Mesenchymal stem cell (in vitro differentiated cells and primary cell): ENCODE measurements at regions not wholly inside any gene's neighbourhood (a gene's known extent, or its start where the extent isn't known, plus 50 kb on each side); places are given as distances from the start of the nearest gene placed in this dataset.

ENCODE experiments used
- DNase-seq: peaks from one replicate; pipeline ENCODE4 v3.0.0-alpha.2; 2013
- H2AFZ ChIP-seq: one replicate; pipeline ENCODE4 v1.6.1; 2013; ENCODE audit warnings: low read depth, mild to moderate bottlenecking, control low read depth, inconsistent platforms, low read length, moderate library complexity
- H2AK5ac ChIP-seq: 2 replicates; pipeline ENCODE4 v1.6.1; 2013; ENCODE audit warnings: low read length, moderate library complexity, mild to moderate bottlenecking, inconsistent platforms; ENCODE audit not compliant: severe bottlenecking
- H2BK120ac ChIP-seq: one replicate; pipeline ENCODE4 v1.6.1; 2013; ENCODE audit warnings: low read depth, mild to moderate bottlenecking, inconsistent platforms, low read length, moderate library complexity
- H2BK12ac ChIP-seq, 2 experiments: one replicate each; pipeline ENCODE4 v1.6.1; 2013; ENCODE audit warnings: inconsistent platforms in 2 of 2, low read length in 2 of 2, mild to moderate bottlenecking in 2 of 2, moderate library complexity in 2 of 2, control low read depth in 1 of 2
- H2BK15ac ChIP-seq: one replicate; pipeline ENCODE4 v1.6.1; 2013; ENCODE audit warnings: mild to moderate bottlenecking, low read depth, inconsistent platforms; ENCODE audit not compliant: poor library complexity, severe bottlenecking
- H2BK5ac ChIP-seq: 2 replicates; pipeline ENCODE4 v1.6.1; 2013; ENCODE audit warnings: low read depth, mild to moderate bottlenecking, low read length, control low read depth, inconsistent platforms; ENCODE audit not compliant: poor library complexity, severe bottlenecking
- H3K14ac ChIP-seq, 2 experiments: one replicate each; pipeline ENCODE4 v1.6.1; 2013; ENCODE audit warnings: inconsistent platforms in 2 of 2, low read length in 2 of 2, control low read depth in 1 of 2, mild to moderate bottlenecking in 1 of 2, moderate library complexity in 1 of 2
- H3K18ac ChIP-seq, 2 experiments: one replicate each; pipeline ENCODE4 v1.6.1; 2013; ENCODE audit warnings: inconsistent platforms in 2 of 2, low read length in 2 of 2, control low read depth in 1 of 2, low read depth in 1 of 2, mild to moderate bottlenecking in 1 of 2
- H3K23ac ChIP-seq, 2 experiments: one replicate each; pipeline ENCODE4 v1.6.1; 2013; ENCODE audit warnings: inconsistent platforms in 2 of 2, low read length in 2 of 2, mild to moderate bottlenecking in 2 of 2, moderate library complexity in 2 of 2, control low read depth in 1 of 2
- H3K27ac ChIP-seq: 2 replicates; pipeline ENCODE4 v1.5.1; 2013; ENCODE audit warnings: mild to moderate bottlenecking, moderate library complexity, low read length, control low read depth, inconsistent platforms; ENCODE audit not compliant: poor library complexity, severe bottlenecking
- H3K27me3 ChIP-seq, 2 experiments: 2 replicates each; pipeline versions ENCODE4 v1.6.1 to v1.7.0; 2013; ENCODE audit warnings: low read length in 2 of 2, mild to moderate bottlenecking in 2 of 2, moderate library complexity in 2 of 2, control low read depth in 1 of 2, inconsistent platforms in 1 of 2; ENCODE audit not compliant: control insufficient read depth in 1 of 2, insufficient read depth in 1 of 2
- H3K36me3 ChIP-seq, 2 experiments: 2 replicates each; pipeline versions ENCODE4 v1.6.1 to v1.7.0; 2013; ENCODE audit warnings: low read length in 2 of 2, control low read depth in 1 of 2, inconsistent platforms in 1 of 2, low read depth in 1 of 2, mild to moderate bottlenecking in 1 of 2; ENCODE audit not compliant: insufficient read depth in 2 of 2, control insufficient read depth in 1 of 2
- H3K4ac ChIP-seq, 2 experiments: one replicate each; pipeline ENCODE4 v1.6.1; 2013; ENCODE audit warnings: inconsistent platforms in 2 of 2, low read length in 2 of 2, mild to moderate bottlenecking in 2 of 2, moderate library complexity in 2 of 2, control low read depth in 1 of 2, low read depth in 1 of 2
- H3K4me1 ChIP-seq: 2 replicates; pipeline ENCODE4 v1.6.1; 2013; ENCODE audit warnings: low read depth, low read length, control low read depth; ENCODE audit not compliant: control insufficient read depth, insufficient read depth
- H3K4me2 ChIP-seq: 2 replicates; pipeline ENCODE4 v1.6.1; 2013; ENCODE audit warnings: low read length, mild to moderate bottlenecking, inconsistent platforms; ENCODE audit not compliant: poor library complexity, severe bottlenecking
- H3K4me3 ChIP-seq, 2 experiments: 2 replicates each; pipeline versions ENCODE4 v1.5.1 to v1.7.0; 2013; ENCODE audit warnings: low read length in 2 of 2, mild to moderate bottlenecking in 2 of 2, control low read depth in 1 of 2, low read depth in 1 of 2; ENCODE audit not compliant: insufficient read depth in 1 of 2
- H3K79me1 ChIP-seq: replicated peaks from 2 replicates; pipeline ENCODE4 v1.6.1; 2013; ENCODE audit warnings: mild to moderate bottlenecking, control low read depth, low read length, inconsistent platforms; ENCODE audit not compliant: poor library complexity, severe bottlenecking
- H3K9ac ChIP-seq: 2 replicates; pipeline ENCODE4 v1.7.0; 2013; ENCODE audit warnings: mild to moderate bottlenecking, low read length, moderate library complexity
- H3K9me3 ChIP-seq: 2 replicates; pipeline ENCODE4 v1.7.0; 2013; ENCODE audit warnings: mild to moderate bottlenecking, low read length; ENCODE audit not compliant: control insufficient read depth
- H4K8ac ChIP-seq: one replicate; pipeline ENCODE4 v1.6.1; 2013; ENCODE audit warnings: inconsistent platforms, mild to moderate bottlenecking, low read length, moderate library complexity
- H4K91ac ChIP-seq: one replicate; pipeline ENCODE4 v1.6.1; 2013; ENCODE audit warnings: mild to moderate bottlenecking, low read length, inconsistent platforms
- WGBS: methylation state at CpG from one replicate; pipeline ENCODE4 v1.1.7; 2013; ENCODE audit warnings: mixed read lengths; 5-methylcytosine and 5-hydroxymethylcytosine counted together

DNA sequence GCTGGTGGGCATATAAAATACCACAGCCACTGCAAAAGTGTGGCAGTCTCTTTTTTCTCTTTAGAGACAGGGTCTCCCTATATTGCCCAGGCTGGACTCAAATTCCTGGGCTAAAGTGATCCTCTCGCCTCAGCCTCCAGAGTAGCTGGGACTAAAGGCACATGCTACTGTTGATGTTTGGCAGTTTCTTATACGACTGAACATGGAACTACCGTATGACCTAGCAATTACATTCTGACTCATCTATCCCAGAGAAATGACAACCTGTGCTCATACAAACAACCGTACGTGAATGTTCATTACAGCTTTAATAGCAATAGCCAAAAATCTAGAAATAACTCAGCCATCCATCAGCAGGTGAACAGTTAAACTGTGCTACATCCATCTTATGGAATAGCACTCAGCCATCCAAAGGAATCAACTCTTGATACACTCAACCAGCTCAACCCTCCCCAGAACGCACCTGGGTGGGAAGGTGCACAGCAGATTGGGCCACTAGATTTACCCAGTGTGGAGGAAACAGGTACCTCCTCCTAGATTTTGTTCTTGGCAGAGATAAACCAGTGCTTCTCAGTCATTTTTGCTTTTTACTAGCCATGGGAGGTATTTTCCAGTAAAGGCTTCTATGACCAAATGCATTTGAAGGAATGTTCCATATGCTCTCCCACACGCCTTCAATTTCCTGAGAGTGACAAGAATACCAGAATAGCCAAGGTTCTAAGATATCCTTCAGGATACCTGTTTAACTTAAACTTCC, 130.5 kb downstream of the MED15 start:
- H2AK5ac ChIP-seq, result no peak overlapping the region
- H2BK12ac ChIP-seq, result no peak overlapping the region
- no peak for DNase-seq
- H3K4me3 ChIP-seq, result no peak overlapping the region
- H4K8ac ChIP-seq, result no peak overlapping the region
- no peak overlapping the region for H3K18ac ChIP-seq
- no peak overlapping the region for H4K91ac ChIP-seq
- H3K14ac ChIP-seq, result no peak overlapping the region
- H3K27ac ChIP-seq, result no peak overlapping the region
- 81% methylated on average over 7 of the region's 7 CpGs for WGBS
- peaks cover 58 to 82% of the 10 kb centered on the region in 2 experiments for H3K27me3 ChIP-seq
- no peak overlapping the region for H2BK120ac ChIP-seq
- H3K23ac ChIP-seq, result no peak overlapping the region
- H3K4me1 ChIP-seq, result no peaks in the 10 kb centered on the region
- no peaks in the 10 kb centered on the region for H3K79me1 ChIP-seq
- no peaks in the 10 kb centered on the region for H3K36me3 ChIP-seq
- no peak overlapping the region for H3K9ac ChIP-seq
- peaks cover 5% of the 10 kb centered on the region for H3K9me3 ChIP-seq
- no peak overlapping the region for H3K4ac ChIP-seq
- H3K4me2 ChIP-seq, result no peak overlapping the region
- no peak overlapping the region for H2BK5ac ChIP-seq
- no peak overlapping the region for H2AFZ ChIP-seq
- no peak overlapping the region for H2BK15ac ChIP-seq

DNA sequence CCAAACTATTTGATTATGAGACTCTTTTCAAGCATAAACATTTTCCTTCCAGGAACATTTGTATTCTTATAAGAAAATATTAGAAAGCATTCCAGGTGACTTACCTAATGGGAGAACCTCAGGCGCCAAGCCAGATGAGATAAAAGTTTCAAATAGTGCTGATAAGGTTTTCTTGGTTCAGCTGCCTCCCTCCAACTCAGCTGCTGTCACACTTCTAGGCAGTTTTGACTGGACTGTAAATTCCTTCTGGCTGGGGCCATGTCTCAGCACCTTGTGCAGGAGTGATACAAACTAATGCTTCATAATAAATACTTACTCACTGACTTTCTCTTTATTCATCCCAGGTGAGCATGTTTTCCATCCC, 131.1 kb downstream of the MED15 start:
- H3K4ac ChIP-seq, result no peak overlapping the region
- H2BK5ac ChIP-seq, result no peak overlapping the region
- no peak overlapping the region for H3K4me2 ChIP-seq
- DNase-seq, result no peak
- no peak overlapping the region for H3K9ac ChIP-seq
- H3K23ac ChIP-seq, result no peak overlapping the region
- no peak overlapping the region for H2BK120ac ChIP-seq
- no peak overlapping the region for H2AK5ac ChIP-seq
- no peak overlapping the region for H2BK15ac ChIP-seq
- 100% methylated on average over 1 of the region's 1 CpG for WGBS
- no peak overlapping the region for H3K4me3 ChIP-seq
- no peak overlapping the region for H3K18ac ChIP-seq
- H3K36me3 ChIP-seq, result no peaks in the 10 kb centered on the region
- H3K27me3 ChIP-seq, result peaks cover 56 to 78% of the 10 kb centered on the region in 2 experiments
- H4K8ac ChIP-seq, result no peak overlapping the region
- H2AFZ ChIP-seq, result no peak overlapping the region
- H3K27ac ChIP-seq, result no peak overlapping the region
- no peak overlapping the region for H2BK12ac ChIP-seq
- no peaks in the 10 kb centered on the region for H3K4me1 ChIP-seq
- H3K14ac ChIP-seq, result no peak overlapping the region
- H3K79me1 ChIP-seq, result no peaks in the 10 kb centered on the region
- no peak overlapping the region for H4K91ac ChIP-seq
- H3K9me3 ChIP-seq, result peaks cover 5% of the 10 kb centered on the region

DNA sequence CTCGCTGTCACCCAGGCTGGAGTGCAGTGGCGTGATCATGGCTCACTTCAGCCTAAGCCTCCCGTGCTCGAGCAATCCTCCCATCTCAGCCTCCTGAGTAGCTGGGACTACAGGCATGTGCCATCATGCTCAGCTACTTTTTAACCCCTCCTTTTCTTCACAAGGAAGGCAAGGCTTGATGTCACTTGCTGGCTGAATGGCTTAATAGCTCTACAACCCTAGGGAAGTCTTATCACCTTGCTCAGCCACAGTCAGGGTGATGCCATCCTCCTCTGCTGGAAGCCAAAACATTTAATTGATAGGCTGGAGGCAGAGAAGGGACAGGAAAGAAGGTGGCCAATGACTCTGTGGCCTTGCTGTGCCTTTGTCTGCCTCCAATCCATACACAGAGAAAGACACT, 131.9 kb downstream of the MED15 start:
- no peak for DNase-seq
- no peak overlapping the region for H3K23ac ChIP-seq
- no peak overlapping the region for H2BK12ac ChIP-seq
- H3K27ac ChIP-seq, result no peak overlapping the region
- no peaks in the 10 kb centered on the region for H3K36me3 ChIP-seq
- H3K9me3 ChIP-seq, result peaks cover 5% of the 10 kb centered on the region
- no peaks in the 10 kb centered on the region for H3K79me1 ChIP-seq
- no peak overlapping the region for H2BK120ac ChIP-seq
- H2AFZ ChIP-seq, result no peak overlapping the region
- no peak overlapping the region for H3K9ac ChIP-seq
- no peaks in the 10 kb centered on the region for H3K4me1 ChIP-seq
- no peak overlapping the region for H3K14ac ChIP-seq
- H2BK5ac ChIP-seq, result no peak overlapping the region
- H3K4me2 ChIP-seq, result no peak overlapping the region
- H2AK5ac ChIP-seq, result no peak overlapping the region
- 93% methylated on average over 4 of the region's 4 CpGs for WGBS
- no peak overlapping the region for H3K4ac ChIP-seq
- H2BK15ac ChIP-seq, result no peak overlapping the region
- H3K27me3 ChIP-seq, result peaks cover 56 to 81% of the 10 kb centered on the region in 2 experiments
- H3K18ac ChIP-seq, result no peak overlapping the region
- no peak overlapping the region for H3K4me3 ChIP-seq
- no peak overlapping the region for H4K8ac ChIP-seq
- no peak overlapping the region for H4K91ac ChIP-seq

DNA sequence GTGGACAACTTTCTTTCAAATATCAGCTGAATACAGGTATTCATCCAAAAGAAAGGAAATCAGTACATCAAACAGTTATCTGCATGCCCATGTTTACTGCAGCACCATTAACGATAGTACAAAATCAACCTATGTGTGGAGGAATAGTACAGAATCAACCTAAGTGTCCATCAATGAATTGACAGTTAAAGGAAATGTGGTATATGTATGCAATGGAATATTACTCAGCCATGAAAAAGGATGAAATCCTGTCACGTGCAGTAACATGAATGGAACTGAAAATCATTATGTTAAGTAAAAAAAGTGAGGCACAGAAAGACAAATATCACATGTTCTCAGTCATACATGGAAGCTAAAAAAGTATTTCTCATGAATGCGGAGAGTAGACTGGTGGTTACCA, 132.3 kb downstream of the MED15 start:
- no peak overlapping the region for H3K4me2 ChIP-seq
- no peak overlapping the region for H2BK120ac ChIP-seq
- no peak overlapping the region for H4K8ac ChIP-seq
- no peak overlapping the region for H3K23ac ChIP-seq
- peaks cover 5% of the 10 kb centered on the region for H3K9me3 ChIP-seq
- H3K36me3 ChIP-seq, result no peaks in the 10 kb centered on the region
- H2BK12ac ChIP-seq, result no peak overlapping the region
- no peak overlapping the region for H2AK5ac ChIP-seq
- H2BK15ac ChIP-seq, result no peak overlapping the region
- H3K4ac ChIP-seq, result no peak overlapping the region
- no peak overlapping the region for H4K91ac ChIP-seq
- H3K27me3 ChIP-seq, result peaks cover 55 to 81% of the 10 kb centered on the region in 2 experiments
- H3K18ac ChIP-seq, result no peak overlapping the region
- no peak overlapping the region for H2BK5ac ChIP-seq
- no peak overlapping the region for H3K27ac ChIP-seq
- no peak overlapping the region for H3K4me3 ChIP-seq
- no peaks in the 10 kb centered on the region for H3K79me1 ChIP-seq
- no peak overlapping the region for H3K14ac ChIP-seq
- 86% methylated on average over 3 of the region's 3 CpGs for WGBS
- H3K4me1 ChIP-seq, result no peaks in the 10 kb centered on the region
- H3K9ac ChIP-seq, result no peak overlapping the region
- no peak overlapping the region for H2AFZ ChIP-seq
- no peak for DNase-seq
